Heart left ventricle (tissue), 16 donors: ENCODE measurements at regions not wholly inside any gene's neighbourhood (a gene's known extent, or its start where the extent isn't known, plus 50 kb on each side); places are given as distances from the start of the nearest gene placed in this dataset.

Source experiments
- ATAC-seq, 4 donors: fragments of 200-7000 bp; cut with Tn5 transposase; one replicate each; pipeline ENCODE4 v1.9.1; 2020 to 2022; ENCODE audit warnings: moderate library complexity in 4 of 4, mild to moderate bottlenecking in 3 of 4, moderate number of reproducible peaks in 1 of 4
- DNase-seq, 5 donors: peaks; one replicate each; pipeline ENCODE4 v3.0.0-alpha.2; 2020
- H3K27ac ChIP-seq, 12 donors: fragments of 200-600 bp; sonication (generic) in 4 of 12; one replicate each; pipeline versions ENCODE4 v1.5.0 to v1.8.0; 2016 to 2022; ENCODE audit warnings: mild to moderate bottlenecking in 2 of 12
- H3K27me3 ChIP-seq, 9 donors: fragments of 200-600 bp; sonication (generic) in 2 of 9; one replicate each; pipeline versions ENCODE4 v1.5.1 to v1.8.0; 2016 to 2022; ENCODE audit warnings: mild to moderate bottlenecking in 3 of 9
- H3K36me3 ChIP-seq, 9 donors: fragments of 200-600 bp; sonication (generic) in 2 of 9; one replicate each; pipeline versions ENCODE4 v1.5.0 to v1.8.0; 2018 to 2022; ENCODE audit warnings: mild to moderate bottlenecking in 2 of 9
- H3K4me1 ChIP-seq, 12 donors: fragments of 200-600 bp; sonication (generic) in 4 of 12; one replicate each; pipeline versions ENCODE4 v1.5.0 to v1.8.0; 2016 to 2022; ENCODE audit warnings: mild to moderate bottlenecking in 3 of 12
- H3K4me3 ChIP-seq, 12 donors: fragments of 200-600 bp; sonication (generic) in 4 of 12; one replicate each; pipeline versions ENCODE4 v1.5.0 to v1.8.0; 2017 to 2022; ENCODE audit warnings: mild to moderate bottlenecking in 9 of 12, moderate library complexity in 4 of 12
- H3K9me3 ChIP-seq, 12 donors: fragments of 200-600 bp; sonication (generic) in 4 of 12; one replicate each; pipeline versions ENCODE4 v1.5.0 to v1.8.0; 2016 to 2022; ENCODE audit warnings: mild to moderate bottlenecking in 1 of 12
- POLR2A ChIP-seq, 2 donors: fragments of 450-650 bp; IDR thresholded peaks; one replicate each; pipeline ENCODE4 v1.6.1; 2017; ENCODE audit warnings: antibody characterized with exemption in 2 of 2, mild to moderate bottlenecking in 2 of 2, moderate library complexity in 2 of 2
- WGBS, 4 donors: extraction: QIAGEN DNeasy Blood & Tissue Kit in 2 of 4; methylation state at CpG; one replicate each; pipeline versions ENCODE4 v1.1.5 to v1.1.7; 2013 to 2018; 5-methylcytosine and 5-hydroxymethylcytosine counted together
- intact Hi-C, 10 donors: fragments of 100-400 bp; cut with DNase I; formaldehyde crosslinking; loops; one replicate each; pipeline versions ENCODE4 v1.11.1 to v1.14.2; 2022
- TF ChIP-seq, protein P1 (sequence below), 12 donors: fragments of 200-600 bp; sonication (generic) in 4 of 12; IDR thresholded peaks; one replicate each; pipeline versions ENCODE4 v1.5.0 to v1.8.0; 2018 to 2022; ENCODE audit warnings: antibody characterized with exemption in 12 of 12, mild to moderate bottlenecking in 5 of 12
- donor health status: ischemic (EF 13 %, LVEDD 7.1; RV severe dilation, severe dysfunction).
- donor health status: healthy with polysubstance abuse.
- donor health status: DM: no; HTN: yes; CAD: no.
- donor health status: DM: no; HTN: no; CAD: no.
- donor health status: ischemic (EF 25% LVEDD 6.9; RV normal size, moderate dysfunction).
- donor health status: ischemic (EF 25% LVEDD 5.7; RV mildly dilated, moderate dysfunction).
- donor health status: healthy.
- donor health status: DM: yes; HTN: yes; CAD: no.
- donor health status: ischemic (EF 35%, LVEDD 5.7; RV mildly dilated, moderate dysfunction).
- donor health status: nonischemic (EF 11% LVEDD 7.7; RV severe dilation, severe dysfunction).
- donor health status: DM: yes; HTN: yes; CAD: no.
- donor health status: PGD.
- donor health status: ischemic (EF 29% LVEDD 5.4; RV normal size, mild dysfunction).
- donor health status: nonischemic (EF 23%, LVEDD 6.1; RV moderate dilation, normal function).

DNA sequence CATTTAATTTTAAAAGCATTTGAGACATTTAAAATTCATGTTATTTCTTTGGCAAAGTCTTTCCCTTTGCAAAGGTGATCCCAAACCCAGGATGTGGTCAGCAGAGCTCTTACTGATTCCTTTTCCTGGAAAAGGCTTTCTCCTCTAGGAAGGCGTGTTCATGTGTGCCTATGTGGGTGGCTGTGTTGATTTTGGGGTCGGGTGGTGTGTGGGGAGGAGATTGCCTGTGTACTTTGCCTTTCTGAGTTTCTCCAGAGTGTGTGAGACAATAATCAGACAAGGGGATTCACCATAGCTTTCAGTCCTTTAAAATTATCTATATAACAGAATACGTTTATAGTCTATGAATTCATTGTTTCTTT is 173.2 kb downstream of the SOCS6 start:
- peaks cover 0 to 8% (median 7%) of the 10 kb centered on the region in 12 donors for H3K4me1 ChIP-seq
- no peak overlapping the region for H3K4me3 ChIP-seq
- no peak for ATAC-seq
- no peaks in the 10 kb centered on the region for H3K9me3 ChIP-seq
- no peak for TF ChIP-seq POLR2A (IDR thresholded peaks at IDR 0.05)
- DNase-seq: no peak
- H3K27me3 ChIP-seq: peaks cover 0 to 14% (median 4%) of the 10 kb centered on the region in 9 donors
- intact Hi-C loops: no loop called here
- 62 to 73% (median 66%) methylated on average over 3 of the region's 3 CpGs for WGBS, 4 donors
- no peaks in the 10 kb centered on the region for H3K36me3 ChIP-seq
- no peak overlapping the region for H3K27ac ChIP-seq

DNA sequence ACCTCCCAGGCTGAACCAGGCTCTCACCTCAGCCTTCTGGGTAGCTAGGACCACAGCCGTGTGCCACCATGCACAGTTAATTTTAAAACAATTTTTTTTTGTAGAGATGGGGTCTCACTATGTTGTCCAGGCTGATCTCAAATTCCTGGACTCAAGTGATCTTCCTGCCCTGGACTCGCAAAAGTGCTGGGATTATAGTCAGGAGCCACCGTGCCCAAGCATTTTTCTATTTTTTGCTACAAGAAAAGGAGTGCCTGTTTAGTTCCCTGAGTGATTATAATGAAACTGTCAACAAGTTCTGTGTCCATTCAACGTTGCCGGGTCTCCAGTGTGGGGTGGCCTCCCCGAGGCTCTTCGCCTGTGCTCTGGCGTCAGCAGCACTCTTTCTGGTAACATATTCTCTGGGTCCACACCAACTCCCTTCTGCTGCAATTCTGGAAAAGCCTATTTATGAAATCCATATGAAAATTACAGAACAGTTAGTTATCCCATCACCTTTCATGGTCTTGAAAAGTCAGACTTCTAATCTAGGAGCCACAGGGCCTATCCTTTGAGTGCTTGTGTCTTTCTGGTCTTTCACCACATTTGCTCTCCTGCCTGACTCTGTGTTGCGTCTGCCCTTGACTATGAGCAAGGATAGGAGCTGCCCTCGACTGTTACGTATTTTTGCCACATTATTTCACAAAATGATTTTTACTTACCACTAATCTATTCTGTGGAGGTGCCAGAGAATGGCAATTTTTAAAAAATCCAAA is 172.7 kb downstream of the SOCS6 start:
- TF ChIP-seq POLR2A (IDR thresholded peaks at IDR 0.05): no peak
- TF ChIP-seq, protein P1, sequence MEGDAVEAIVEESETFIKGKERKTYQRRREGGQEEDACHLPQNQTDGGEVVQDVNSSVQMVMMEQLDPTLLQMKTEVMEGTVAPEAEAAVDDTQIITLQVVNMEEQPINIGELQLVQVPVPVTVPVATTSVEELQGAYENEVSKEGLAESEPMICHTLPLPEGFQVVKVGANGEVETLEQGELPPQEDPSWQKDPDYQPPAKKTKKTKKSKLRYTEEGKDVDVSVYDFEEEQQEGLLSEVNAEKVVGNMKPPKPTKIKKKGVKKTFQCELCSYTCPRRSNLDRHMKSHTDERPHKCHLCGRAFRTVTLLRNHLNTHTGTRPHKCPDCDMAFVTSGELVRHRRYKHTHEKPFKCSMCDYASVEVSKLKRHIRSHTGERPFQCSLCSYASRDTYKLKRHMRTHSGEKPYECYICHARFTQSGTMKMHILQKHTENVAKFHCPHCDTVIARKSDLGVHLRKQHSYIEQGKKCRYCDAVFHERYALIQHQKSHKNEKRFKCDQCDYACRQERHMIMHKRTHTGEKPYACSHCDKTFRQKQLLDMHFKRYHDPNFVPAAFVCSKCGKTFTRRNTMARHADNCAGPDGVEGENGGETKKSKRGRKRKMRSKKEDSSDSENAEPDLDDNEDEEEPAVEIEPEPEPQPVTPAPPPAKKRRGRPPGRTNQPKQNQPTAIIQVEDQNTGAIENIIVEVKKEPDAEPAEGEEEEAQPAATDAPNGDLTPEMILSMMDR (IDR thresholded peaks at IDR 0.05): no peak
- no peak overlapping the region for H3K4me3 ChIP-seq

DNA sequence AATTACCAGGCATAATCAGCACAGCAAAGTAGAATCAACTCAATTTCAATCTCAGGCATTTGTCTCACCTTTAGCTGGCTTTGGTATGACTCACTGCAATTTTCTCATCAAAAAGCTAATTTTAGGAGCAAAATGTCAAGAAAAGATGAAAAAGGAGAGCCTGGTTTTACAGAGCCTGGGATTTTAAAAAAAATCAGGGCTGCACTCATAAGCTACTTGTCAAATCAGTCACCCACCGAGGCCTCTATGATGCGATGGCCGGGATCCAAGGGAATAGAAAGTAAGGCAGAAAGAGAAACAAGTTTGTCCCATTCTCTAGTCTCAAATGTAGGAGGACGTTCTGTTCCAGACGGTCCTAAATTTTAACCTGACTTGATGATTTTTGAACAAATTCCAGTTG is 170.9 kb downstream of the SOCS6 start:
- Histone ChIP-seq H3K9me3 (no peaks in the 10 kb centered on the region), H3K36me3 (no peaks in the 10 kb centered on the region), H3K27me3 (peaks cover 0 to 14% (median 4%) of the 10 kb centered on the region in 9 donors), H3K27ac (no peak overlapping the region), H3K4me3 (no peak overlapping the region), H3K4me1 (peaks cover 0 to 12% (median 6%) of the 10 kb centered on the region in 12 donors)
- ATAC-seq: no peak
- WGBS, 4 donors: 58 to 69% (median 65%) methylated on average over 5 of the region's 5 CpGs
- DNase-seq: no peak
- intact Hi-C loops: no loop called here
- TF ChIP-seq, protein P1 (IDR thresholded peaks at IDR 0.05): no peak

More for the DNA sequence above, 172.7 kb downstream of the SOCS6 start:
- peaks cover 0 to 14% (median 4%) of the 10 kb centered on the region in 9 donors for H3K27me3 ChIP-seq
- DNase-seq (no peak), ATAC-seq (no peak)
- intact Hi-C loops: no loop called here
- peaks cover 0 to 8% (median 7%) of the 10 kb centered on the region in 12 donors for H3K4me1 ChIP-seq
- 76 to 83% (median 79%) methylated on average over 11 of the region's 11 CpGs for WGBS, 4 donors
- no peak overlapping the region for H3K27ac ChIP-seq
- H3K9me3 ChIP-seq: no peaks in the 10 kb centered on the region
- no peaks in the 10 kb centered on the region for H3K36me3 ChIP-seq

DNA sequence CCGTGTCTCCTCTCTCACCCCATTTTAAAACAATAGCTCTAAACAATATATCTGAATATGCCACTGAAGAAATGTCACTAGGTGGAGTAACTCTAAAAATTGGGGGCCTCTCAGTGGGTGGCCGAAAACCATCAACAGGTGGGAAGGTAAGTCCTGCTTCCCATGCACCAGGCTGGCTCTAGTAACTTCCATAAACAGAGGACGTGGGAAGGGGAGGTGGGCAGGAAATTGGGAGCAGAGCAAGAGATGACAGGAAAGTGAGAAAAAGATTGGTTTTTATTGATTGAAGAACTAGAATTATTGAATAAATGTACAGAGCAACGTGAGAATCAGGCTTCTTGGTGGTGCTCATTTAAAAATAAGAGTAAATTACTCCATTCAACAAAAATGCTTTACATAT is 170.4 kb downstream of the SOCS6 start:
- peaks cover 0 to 7% (median 1%) of the 10 kb centered on the region in 12 donors for H3K4me1 ChIP-seq
- no peak for DNase-seq
- H3K36me3 ChIP-seq: no peaks in the 10 kb centered on the region
- no peak overlapping the region for H3K27ac ChIP-seq
- WGBS, 4 donors: 76 to 85% (median 83%) methylated on average over 4 of the region's 4 CpGs
- TF ChIP-seq, protein P1 (IDR thresholded peaks at IDR 0.05): no peak
- TF ChIP-seq POLR2A (IDR thresholded peaks at IDR 0.05): no peak
- ATAC-seq: no peak
- H3K27me3 ChIP-seq: peaks cover 0 to 14% (median 4%) of the 10 kb centered on the region in 9 donors
- H3K4me3 ChIP-seq: no peak overlapping the region
- intact Hi-C loops: no loop called here
- H3K9me3 ChIP-seq: no peaks in the 10 kb centered on the region

DNA sequence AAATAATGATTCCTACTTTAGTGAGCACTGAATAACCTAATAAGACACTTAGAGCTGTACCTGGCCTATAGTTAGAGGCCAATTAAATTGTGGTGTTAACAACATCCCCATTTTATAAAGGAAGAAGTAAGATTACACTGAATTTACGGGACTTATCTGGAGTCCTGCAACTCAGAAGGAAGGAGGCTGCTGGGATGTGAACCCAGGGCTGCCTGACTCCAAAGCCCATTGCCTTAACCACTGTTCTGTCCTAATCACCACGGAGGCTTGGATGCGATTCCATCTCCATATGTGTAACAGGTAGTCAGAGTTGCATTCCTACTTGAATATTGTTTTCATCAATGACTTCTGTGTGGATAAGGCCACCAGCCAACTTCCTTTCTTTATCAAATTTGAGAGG is 168.9 kb downstream of the SOCS6 start:
- Histone ChIP-seq H3K4me3 (no peak overlapping the region), H3K4me1 (peaks cover 0 to 4% (median 0%) of the 10 kb centered on the region in 12 donors), H3K36me3 (no peaks in the 10 kb centered on the region), H3K27me3 (peaks cover 0 to 14% (median 4%) of the 10 kb centered on the region in 9 donors), H3K27ac (no peak overlapping the region), H3K9me3 (no peaks in the 10 kb centered on the region)
- no peak for ATAC-seq
- 88 to 96% (median 92%) methylated on average over 3 of the region's 3 CpGs for WGBS, 4 donors
- DNase-seq: no peak
- no peak for TF ChIP-seq POLR2A (IDR thresholded peaks at IDR 0.05)
- TF ChIP-seq, protein P1 (IDR thresholded peaks at IDR 0.05): no peak
- intact Hi-C loops: no loop called here
